Activated T-helper 2 cell treated with anti-CD3 and anti-CD28 coated beads, Interferon-gamma antibody, Interleukin-2, Interleukin-4, amounts not matched to agents 10 μg/mL and 5 μg/mL and 100 μg/mL, durations not matched to agents 14 hours and 24 hours and 36 hours (primary cell): ENCODE measurements at regions not wholly inside any gene's neighbourhood (a gene's known extent, or its start where the extent isn't known, plus 50 kb on each side); places are given as distances from the start of the nearest gene placed in this dataset.

Experiments
- DNase-seq: peaks from one replicate; pipeline ENCODE4 v3.0.0; 2021; ENCODE audit warnings: low spot score
- H3K27ac Mint-ChIP-seq: one replicate; pipeline ENCODE4 v1.8.0; 2021; ENCODE audit warnings: mixed read lengths
- H3K27me3 Mint-ChIP-seq: one replicate; pipeline ENCODE4 v1.8.0; 2021; ENCODE audit warnings: low read depth, mixed read lengths
- H3K36me3 Mint-ChIP-seq: one replicate; pipeline ENCODE4 v1.8.0; 2021; ENCODE audit warnings: low read depth, mixed read lengths
- H3K4me1 Mint-ChIP-seq: one replicate; pipeline ENCODE4 v1.8.0; 2021; ENCODE audit warnings: low read depth, mixed read lengths
- H3K4me3 Mint-ChIP-seq: one replicate; pipeline ENCODE4 v1.8.0; 2021; ENCODE audit warnings: low read depth, mild to moderate bottlenecking, moderate library complexity, mixed read lengths
- H3K9me3 Mint-ChIP-seq: one replicate; pipeline ENCODE4 v1.8.0; 2021; ENCODE audit warnings: mixed read lengths
- intact Hi-C: fragments of 100-400 bp; cut with micrococcal nuclease; formaldehyde crosslinking; loops from one replicate; pipeline ENCODE4 v1.15.1; 2023

- intact Hi-C loops = no loop called here
- H3K36me3 Mint-ChIP-seq = no peaks in the 10 kb centered on the region
- peaks cover 38% of the 10 kb centered on the region for H3K27me3 Mint-ChIP-seq
- H3K27ac Mint-ChIP-seq = no peak overlapping the region
- H3K4me1 Mint-ChIP-seq = no peaks in the 10 kb centered on the region
- no peak overlapping the region for H3K4me3 Mint-ChIP-seq
- no peaks in the 10 kb centered on the region for H3K9me3 Mint-ChIP-seq
- DNase-seq = no peak
These were observed 123.6 kb downstream of the RPL22L1 start for GRCh38 chr3:170746175-170746942.

- intact Hi-C loops = no loop called here
- Mint-ChIP-seq H3K4me3 (no peak overlapping the region), H3K27ac (no peak overlapping the region), H3K4me1 (no peaks in the 10 kb centered on the region), H3K27me3 (peaks cover 32% of the 10 kb centered on the region), H3K9me3 (no peaks in the 10 kb centered on the region), H3K36me3 (no peaks in the 10 kb centered on the region)
- no peak for DNase-seq
These were observed 124.7 kb downstream of the RPL22L1 start for GRCh38 chr3:170745211-170745718.

DNA sequence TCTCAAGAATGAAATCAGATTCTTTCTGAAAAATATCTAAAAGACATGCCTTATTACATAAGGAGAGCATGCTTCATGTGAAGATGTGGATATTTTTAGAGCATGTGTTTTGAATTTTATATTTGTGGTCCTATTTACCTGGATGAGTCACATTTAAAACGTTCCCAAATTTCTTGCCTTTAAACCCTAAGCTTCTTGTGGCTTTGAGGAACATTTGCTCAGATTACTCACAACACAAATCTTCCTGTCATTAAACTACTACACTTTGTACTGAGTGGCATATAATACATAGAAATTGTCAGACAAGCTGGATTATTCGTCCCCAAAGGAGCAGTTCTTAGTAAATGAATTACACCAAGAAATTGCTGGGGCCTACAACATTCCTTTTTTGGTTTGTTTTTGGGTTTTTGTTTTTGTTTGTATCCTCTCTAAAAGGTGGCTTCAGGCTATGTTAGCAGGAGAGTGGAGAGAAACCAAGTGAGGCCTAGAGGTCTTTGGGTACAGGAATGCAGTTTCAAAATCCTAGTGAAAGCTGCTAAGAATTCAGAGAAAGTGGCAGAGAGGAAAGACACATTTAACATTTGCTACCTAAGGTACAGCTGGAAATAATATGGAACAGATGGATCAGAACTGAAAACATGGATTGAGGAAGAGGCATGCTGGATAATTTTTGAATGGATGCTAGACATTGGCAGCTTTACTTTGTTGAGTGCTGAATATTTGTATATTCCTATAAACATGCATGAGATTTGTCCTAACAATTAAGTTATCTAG lies 128.1 kb downstream of the RPL22L1 start:
- intact Hi-C loops = no loop called here

GRCh38 chr3:170740726-170741591 lies 129.0 kb downstream of the RPL22L1 start:
- Mint-ChIP-seq H3K36me3 (no peaks in the 10 kb centered on the region), H3K4me1 (no peaks in the 10 kb centered on the region), H3K27ac (no peak overlapping the region), H3K27me3 (peaks cover 12% of the 10 kb centered on the region), H3K9me3 (no peaks in the 10 kb centered on the region), H3K4me3 (no peak overlapping the region)
- intact Hi-C loops = no loop called here
- DNase-seq = no peak

More for the DNA sequence above, 128.1 kb downstream of the RPL22L1 start:
- no peak for DNase-seq
- Mint-ChIP-seq H3K9me3 (no peaks in the 10 kb centered on the region), H3K27ac (no peak overlapping the region), H3K4me1 (no peaks in the 10 kb centered on the region), H3K36me3 (no peaks in the 10 kb centered on the region), H3K27me3 (peaks cover 12% of the 10 kb centered on the region), H3K4me3 (no peak overlapping the region)

DNA sequence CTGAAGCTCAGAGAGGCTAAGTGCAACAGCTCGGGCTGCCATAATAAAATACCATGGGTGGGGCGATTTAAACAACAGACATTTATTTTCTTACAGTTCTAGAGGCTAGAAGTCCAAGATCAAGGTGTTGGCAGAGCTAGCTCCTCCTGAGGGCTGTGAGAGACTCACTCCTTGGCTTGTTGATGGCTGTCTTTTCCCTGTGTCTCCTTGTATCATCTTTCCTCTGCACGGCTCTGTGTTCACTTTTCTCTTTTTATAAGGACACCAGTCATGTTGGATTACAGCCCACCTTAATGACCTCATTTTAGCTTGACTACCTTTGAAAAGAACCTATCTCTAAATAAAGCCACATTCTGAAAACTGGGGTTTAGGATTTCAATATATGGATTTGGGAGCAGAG lies 129.7 kb downstream of the RPL22L1 start:
- H3K27me3 Mint-ChIP-seq = peaks cover 12% of the 10 kb centered on the region
- no peaks in the 10 kb centered on the region for H3K36me3 Mint-ChIP-seq
- no peaks in the 10 kb centered on the region for H3K4me1 Mint-ChIP-seq
- no peak overlapping the region for H3K4me3 Mint-ChIP-seq
- intact Hi-C loops = no loop called here
- no peaks in the 10 kb centered on the region for H3K9me3 Mint-ChIP-seq
- DNase-seq = no peak
- no peak overlapping the region for H3K27ac Mint-ChIP-seq

DNA sequence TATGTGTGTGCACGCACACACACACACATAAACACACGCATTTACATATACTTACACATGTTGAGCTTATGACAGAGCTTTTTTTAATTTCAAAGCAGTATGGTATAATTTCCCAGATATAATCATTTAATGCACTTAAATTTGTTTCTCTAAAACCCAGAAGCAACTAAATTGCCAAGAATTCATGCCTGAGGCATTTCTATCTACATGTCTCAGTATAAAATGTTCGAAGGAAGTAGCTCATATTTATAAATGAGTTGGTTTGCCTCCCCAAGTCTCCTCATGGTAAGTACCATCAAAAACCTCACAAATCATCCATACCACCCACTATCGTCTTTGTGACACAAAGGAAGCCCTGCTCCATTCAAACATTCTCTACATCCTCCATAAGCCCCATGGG lies 130.6 kb downstream of the RPL22L1 start:
- no peak for DNase-seq
- Mint-ChIP-seq H3K36me3 (no peaks in the 10 kb centered on the region), H3K4me3 (no peak overlapping the region), H3K4me1 (no peaks in the 10 kb centered on the region), H3K27me3 (peaks cover 17% of the 10 kb centered on the region), H3K9me3 (no peaks in the 10 kb centered on the region), H3K27ac (no peak overlapping the region)
- intact Hi-C loops = no loop called here

DNA sequence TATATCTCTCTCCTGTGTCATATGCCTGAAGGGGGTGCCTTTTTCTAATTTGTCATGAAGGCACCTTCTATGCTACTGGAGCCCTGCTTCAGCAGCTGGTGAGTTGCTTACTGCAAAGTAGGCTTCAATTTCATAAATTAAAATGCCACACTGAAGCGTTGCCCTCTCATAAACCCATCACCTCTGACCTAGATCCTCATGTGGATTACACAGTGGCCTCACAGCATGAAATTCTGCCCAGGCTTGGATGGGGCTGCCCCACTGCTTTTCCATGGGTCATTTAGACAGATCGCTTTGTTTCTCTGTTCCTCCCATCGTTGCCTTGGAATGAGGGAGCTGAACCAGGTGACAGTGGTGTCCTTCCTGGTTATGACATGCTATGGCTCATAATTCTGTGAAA lies 131.2 kb downstream of the RPL22L1 start:
- no peak overlapping the region for H3K4me3 Mint-ChIP-seq
- peaks cover 20% of the 10 kb centered on the region for H3K27me3 Mint-ChIP-seq
- DNase-seq = no peak
- intact Hi-C loops = no loop called here
- no peaks in the 10 kb centered on the region for H3K4me1 Mint-ChIP-seq
- H3K27ac Mint-ChIP-seq = no peak overlapping the region
- H3K36me3 Mint-ChIP-seq = no peaks in the 10 kb centered on the region
- H3K9me3 Mint-ChIP-seq = no peaks in the 10 kb centered on the region

DNA sequence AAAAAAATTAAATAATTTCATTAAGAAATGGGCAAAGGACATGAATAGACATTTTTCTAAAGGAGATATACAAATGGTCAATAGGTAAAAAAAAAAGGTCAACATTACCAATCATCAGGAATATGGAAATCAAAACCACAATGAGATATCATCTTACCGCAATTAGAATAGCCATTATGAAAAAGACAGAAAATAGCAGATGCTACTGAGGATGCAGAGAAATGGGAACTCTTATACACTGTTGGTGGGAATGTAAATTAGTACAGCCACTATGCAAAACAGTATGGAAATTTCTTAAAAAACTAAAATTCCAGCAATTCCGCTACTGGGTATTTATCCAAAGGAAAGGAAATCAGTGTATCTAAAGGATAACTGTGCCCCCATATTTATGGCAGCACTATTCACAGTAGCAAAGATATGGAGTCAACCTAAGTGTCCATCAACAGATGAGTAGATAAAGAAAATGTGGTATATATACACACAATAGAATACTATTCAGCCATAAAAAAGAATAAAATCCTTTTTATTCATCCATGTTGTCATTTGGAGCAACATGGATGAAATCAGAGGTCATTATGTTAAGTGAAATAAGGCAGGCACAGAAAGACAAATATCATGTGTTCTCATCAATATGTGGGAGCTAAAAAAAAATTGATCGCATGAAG lies 132.4 kb downstream of the RPL22L1 start:
- Mint-ChIP-seq H3K36me3 (no peaks in the 10 kb centered on the region), H3K27ac (no peak overlapping the region), H3K4me3 (no peak overlapping the region), H3K9me3 (no peaks in the 10 kb centered on the region), H3K4me1 (no peaks in the 10 kb centered on the region), H3K27me3 (peaks cover 20% of the 10 kb centered on the region)
- intact Hi-C loops = no loop called here
- DNase-seq = no peak

DNA sequence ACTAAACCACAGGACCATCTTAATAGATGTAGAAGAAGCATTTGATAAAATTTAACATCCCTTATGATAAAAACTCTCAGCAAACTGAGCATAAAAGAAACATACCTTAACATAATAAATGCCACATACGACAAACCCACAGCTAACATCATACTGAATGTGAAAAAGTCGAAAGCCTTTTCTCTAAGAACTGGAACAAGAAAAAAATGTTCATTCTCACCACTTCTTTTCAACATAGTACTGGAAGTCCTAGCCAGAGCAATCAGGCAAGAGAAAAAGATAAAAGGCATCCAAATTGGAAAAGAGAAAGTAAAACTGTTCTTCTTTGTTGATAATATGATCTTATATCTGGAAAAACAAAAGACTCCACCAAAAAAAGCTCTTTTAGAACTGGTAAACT lies 134.2 kb downstream of the RPL22L1 start:
- no peak for DNase-seq
- peaks cover 23% of the 10 kb centered on the region for H3K27me3 Mint-ChIP-seq
- H3K27ac Mint-ChIP-seq = no peak overlapping the region
- no peak overlapping the region for H3K4me3 Mint-ChIP-seq
- H3K36me3 Mint-ChIP-seq = no peaks in the 10 kb centered on the region
- H3K4me1 Mint-ChIP-seq = no peaks in the 10 kb centered on the region
- intact Hi-C loops = no loop called here
- H3K9me3 Mint-ChIP-seq = no peaks in the 10 kb centered on the region

DNA sequence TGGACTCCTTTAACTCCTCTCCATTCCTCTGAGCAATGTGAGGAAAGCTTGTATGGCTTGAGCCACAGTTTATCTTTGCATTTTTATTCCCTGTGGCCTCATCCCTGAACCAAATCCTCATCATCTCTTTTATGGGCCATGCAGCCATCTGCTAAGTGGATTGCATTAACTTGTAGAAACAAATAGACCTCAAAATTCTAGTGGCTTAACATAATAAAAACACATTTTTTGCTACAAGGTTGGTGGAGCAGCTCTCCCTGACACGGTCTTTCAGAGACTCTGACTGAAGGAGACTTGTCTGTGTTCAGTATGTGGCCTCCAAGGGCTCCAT lies 135.3 kb downstream of the RPL22L1 start:
- Mint-ChIP-seq H3K36me3 (no peaks in the 10 kb centered on the region), H3K4me3 (no peak overlapping the region), H3K27ac (no peak overlapping the region), H3K9me3 (no peaks in the 10 kb centered on the region), H3K4me1 (no peaks in the 10 kb centered on the region), H3K27me3 (peaks cover 29% of the 10 kb centered on the region)
- DNase-seq = no peak
- intact Hi-C loops = no loop called here

GRCh38 chr3:170734043-170734734 lies 135.8 kb downstream of the RPL22L1 start:
- Mint-ChIP-seq H3K9me3 (no peaks in the 10 kb centered on the region), H3K4me3 (no peak overlapping the region)

GRCh38 chr3:170732660-170733245 lies 137.2 kb downstream of the RPL22L1 start:
- Mint-ChIP-seq H3K9me3 (no peaks in the 10 kb centered on the region), H3K4me1 (no peaks in the 10 kb centered on the region), H3K4me3 (no peak overlapping the region), H3K36me3 (no peaks in the 10 kb centered on the region), H3K27me3 (peaks cover 28% of the 10 kb centered on the region), H3K27ac (no peak overlapping the region)
- intact Hi-C loops = no loop called here
- no peak for DNase-seq

More at GRCh38 chr3:170734043-170734734, 135.8 kb downstream of the RPL22L1 start:
- H3K36me3 Mint-ChIP-seq = no peaks in the 10 kb centered on the region
- intact Hi-C loops = no loop called here
- no peaks in the 10 kb centered on the region for H3K4me1 Mint-ChIP-seq
- peaks cover 28% of the 10 kb centered on the region for H3K27me3 Mint-ChIP-seq
- H3K27ac Mint-ChIP-seq = no peak overlapping the region
- DNase-seq = no peak
